Endometrium (tissue), 2 donors: ENCODE measurements at regions not wholly inside any gene's neighbourhood (a gene's known extent, or its start where the extent isn't known, plus 50 kb on each side); places are given as distances from the start of the nearest gene placed in this dataset.

Source experiments
- FAIRE-seq: peaks from 2 replicates; lab custom pipeline; 2012; peaks lifted over from hg19 to GRCh38; lab: Jason Lieb, UNC
- donor health status: control.
- donor health status: control.

- FAIRE-seq = no peak
These were observed 315.8 kb upstream of the TEX13C start for GRCh38 chrX:125003746-125004446.

GRCh38 chrX:125004799-125005198, 314.9 kb upstream of the TEX13C start:
- FAIRE-seq = no peak

GRCh38 chrX:125005863-125006262, 313.8 kb upstream of the TEX13C start:
- FAIRE-seq = no peak

- FAIRE-seq = no peak
These were observed 313.0 kb upstream of the TEX13C start for GRCh38 chrX:125006704-125007103.

GRCh38 chrX:125012585-125012984, 307.1 kb upstream of the TEX13C start:
- FAIRE-seq = no peak

- no peak for FAIRE-seq
These were observed 290.5 kb upstream of the TEX13C start for GRCh38 chrX:125029131-125029530.
